Liver (tissue), 8 donors: ENCODE measurements at regions not wholly inside any gene's neighbourhood (a gene's known extent, or its start where the extent isn't known, plus 50 kb on each side); places are given as distances from the start of the nearest gene placed in this dataset.

Source experiments
- DNase-seq: peaks from one replicate; pipeline ENCODE4 v3.0.0-alpha.2; 2017; ENCODE audit warnings: low spot score
- H3K27ac ChIP-seq, 2 donors: one replicate each; pipeline ENCODE4 v1.7.0; 2013; ENCODE audit warnings: inconsistent platforms in 2 of 2, low read length in 2 of 2, control low read depth in 1 of 2, low read depth in 1 of 2, mild to moderate bottlenecking in 1 of 2
- H3K27me3 ChIP-seq, 4 donors: one replicate each; pipeline versions ENCODE4 v1.6.1 to v1.7.0; 2013; ENCODE audit warnings: low read length in 3 of 4, inconsistent platforms in 1 of 4, mild to moderate bottlenecking in 1 of 4, moderate library complexity in 1 of 4; ENCODE audit not compliant: control insufficient read depth in 4 of 4, insufficient read depth in 4 of 4
- H3K36me3 ChIP-seq, 4 donors: one replicate each; pipeline versions ENCODE4 v1.6.1 to v1.7.0; 2013; ENCODE audit warnings: low read length in 3 of 4, mild to moderate bottlenecking in 3 of 4, low read depth in 1 of 4, moderate library complexity in 1 of 4; ENCODE audit not compliant: control insufficient read depth in 4 of 4, insufficient read depth in 3 of 4
- H3K4me1 ChIP-seq, 4 donors: one replicate each; pipeline versions ENCODE4 v1.6.1 to v1.7.0; 2013; ENCODE audit warnings: low read length in 3 of 4, mild to moderate bottlenecking in 3 of 4, moderate library complexity in 1 of 4; ENCODE audit not compliant: control insufficient read depth in 4 of 4, insufficient read depth in 4 of 4
- H3K4me3 ChIP-seq, 3 donors: one replicate each; pipeline versions ENCODE4 v1.6.1 to v1.7.0; 2013; ENCODE audit warnings: low read length in 3 of 3, control low read depth in 1 of 3, low read depth in 1 of 3, mild to moderate bottlenecking in 1 of 3
- H3K9ac ChIP-seq, 2 donors: one replicate each; pipeline ENCODE4 v1.7.0; 2013; ENCODE audit warnings: low read length in 2 of 2, mild to moderate bottlenecking in 2 of 2, moderate library complexity in 2 of 2, control low read depth in 1 of 2, low read depth in 1 of 2
- H3K9me3 ChIP-seq, 4 donors: one replicate each; pipeline versions ENCODE4 v1.6.1 to v1.7.0; 2013; ENCODE audit warnings: low read length in 3 of 4; ENCODE audit not compliant: control insufficient read depth in 4 of 4
- ATF3 ChIP-seq: IDR thresholded peaks from 2 replicates; pipeline ENCODE4 v1.6.1; 2016; ENCODE audit warnings: antibody characterized with exemption
- CTCF ChIP-seq: fragments of 150-350 bp; IDR thresholded peaks from 2 replicates; pipeline ENCODE4 v1.5.1; 2017; ENCODE audit warnings: improper control_type of control experiment, low read depth, low read length; ENCODE audit not compliant: missing input control
- EGR1 ChIP-seq, 2 donors: IDR thresholded peaks; 2 replicates each; pipeline ENCODE4 v1.6.1; 2016 to 2018; ENCODE audit warnings: antibody characterized with exemption in 2 of 2, low read depth in 2 of 2
- FOXA1 ChIP-seq: IDR thresholded peaks from 2 replicates; pipeline ENCODE4 v1.6.1; 2016; ENCODE audit warnings: antibody characterized with exemption
- FOXA2 ChIP-seq: IDR thresholded peaks from 2 replicates; pipeline ENCODE4 v1.6.1; 2016; ENCODE audit warnings: antibody characterized with exemption
- GABPA ChIP-seq, 2 donors: IDR thresholded peaks in 1 of 2; conservative IDR thresholded peaks in 1 of 2; 2 replicates each; pipeline ENCODE4 v1.6.1; 2016; ENCODE audit warnings: antibody characterized with exemption in 2 of 2, mild to moderate bottlenecking in 1 of 2, moderate library complexity in 1 of 2
- HNF4A ChIP-seq, 2 donors: conservative IDR thresholded peaks; 2 replicates each; pipeline ENCODE4 v1.6.1; 2016; ENCODE audit warnings: antibody characterized with exemption in 2 of 2, mild to moderate bottlenecking in 2 of 2
- HNF4G ChIP-seq: IDR thresholded peaks from 2 replicates; pipeline ENCODE4 v1.6.1; 2016; ENCODE audit warnings: antibody characterized with exemption
- JUND ChIP-seq, 2 donors: IDR thresholded peaks; 2 replicates each; pipeline ENCODE4 v1.6.1; 2016; ENCODE audit warnings: antibody characterized with exemption in 2 of 2
- MAX ChIP-seq: IDR thresholded peaks from 2 replicates; pipeline ENCODE4 v1.6.1; 2016; ENCODE audit warnings: antibody characterized with exemption
- NR2F2 ChIP-seq: IDR thresholded peaks from 2 replicates; pipeline ENCODE4 v1.6.1; 2016; ENCODE audit warnings: antibody characterized with exemption
- RAD21 ChIP-seq, 2 donors: IDR thresholded peaks; 2 replicates each; pipeline ENCODE4 v1.6.1; 2016; ENCODE audit warnings: antibody characterized with exemption in 2 of 2, mild to moderate bottlenecking in 2 of 2
- REST ChIP-seq: IDR thresholded peaks from 2 replicates; pipeline ENCODE4 v1.6.1; 2016; ENCODE audit warnings: antibody characterized with exemption, mild to moderate bottlenecking
- RXRA ChIP-seq, 2 donors: IDR thresholded peaks; 2 replicates each; pipeline ENCODE4 v1.6.1; 2017 to 2018; ENCODE audit warnings: antibody characterized with exemption in 2 of 2, mild to moderate bottlenecking in 1 of 2
- SP1 ChIP-seq: IDR thresholded peaks from 2 replicates; pipeline ENCODE4 v1.6.1; 2018; ENCODE audit warnings: antibody characterized with exemption, mild to moderate bottlenecking
- TAF1 ChIP-seq: conservative IDR thresholded peaks from 2 replicates; pipeline ENCODE4 v1.6.1; 2016; ENCODE audit warnings: antibody characterized with exemption, mild to moderate bottlenecking
- YY1 ChIP-seq: IDR thresholded peaks from 2 replicates; pipeline ENCODE4 v1.6.1; 2016; ENCODE audit warnings: antibody characterized with exemption, mild to moderate bottlenecking
- ZBTB33 ChIP-seq: IDR thresholded peaks from 2 replicates; pipeline ENCODE4 v1.6.1; 2016; ENCODE audit warnings: antibody characterized with exemption
- WGBS: extraction: QIAGEN DNeasy Blood & Tissue Kit; methylation state at CpG from one replicate; pipeline ENCODE4 v1.1.7; 2013; 5-methylcytosine and 5-hydroxymethylcytosine counted together
- donor health status: healthy.
- donor health status: healthy.
- donor health status: healthy.
- donor health status: healthy.
- donor health status: healthy.

GRCh38 chr5:121497176-121497575 is 354.5 kb upstream of the FTMT start:
- no peaks in the 10 kb centered on the region for H3K4me1 ChIP-seq
- WGBS = 62% methylated on average over 1 of the region's 1 CpG
- H3K9ac ChIP-seq = no peak overlapping the region
- no peak overlapping the region for H3K27ac ChIP-seq
- no peak overlapping the region for H3K4me3 ChIP-seq
- no peak for TF ChIP-seq CTCF
- no peak for TF ChIP-seq FOXA1
- no peak for TF ChIP-seq HNF4G
- no peak for TF ChIP-seq FOXA2
- no peak for TF ChIP-seq RXRA (IDR thresholded peaks at IDR 0.05)
- TF ChIP-seq GABPA (IDR thresholded peaks at IDR 0.05 in 1 of 2, conservative IDR thresholded peaks at IDR 0.05 in 1 of 2) = no peak
- TF ChIP-seq JUND (IDR thresholded peaks at IDR 0.05) = no peak
- no peak for TF ChIP-seq TAF1
- TF ChIP-seq YY1 = no peak
- TF ChIP-seq ZBTB33 = no peak
- no peak for TF ChIP-seq MAX
- TF ChIP-seq SP1 = no peak
- TF ChIP-seq NR2F2 = no peak
- TF ChIP-seq EGR1 (IDR thresholded peaks at IDR 0.05; ENCODE audit: low read depth in 2 of 2) = no peak
- no peak for TF ChIP-seq RAD21 (IDR thresholded peaks at IDR 0.05)
- TF ChIP-seq HNF4A (conservative IDR thresholded peaks at IDR 0.05) = no peak
- no peak for TF ChIP-seq ATF3
- no peaks in the 10 kb centered on the region for H3K27me3 ChIP-seq
- DNase-seq = no peak
- no peaks in the 10 kb centered on the region for H3K9me3 ChIP-seq
- H3K36me3 ChIP-seq = no peaks in the 10 kb centered on the region

- no peak for TF ChIP-seq SP1
- no peak for TF ChIP-seq FOXA2
- no peak for TF ChIP-seq MAX
- no peak for TF ChIP-seq GABPA (IDR thresholded peaks at IDR 0.05 in 1 of 2, conservative IDR thresholded peaks at IDR 0.05 in 1 of 2)
- TF ChIP-seq JUND (IDR thresholded peaks at IDR 0.05) = no peak
- no peak for TF ChIP-seq HNF4A (conservative IDR thresholded peaks at IDR 0.05)
- no peak for TF ChIP-seq NR2F2
- no peak for TF ChIP-seq EGR1 (IDR thresholded peaks at IDR 0.05; ENCODE audit: low read depth in 2 of 2)
- no peak for TF ChIP-seq HNF4G
- TF ChIP-seq FOXA1 = no peak
- no peak for TF ChIP-seq TAF1
- TF ChIP-seq ATF3 = no peak
- no peak for TF ChIP-seq ZBTB33
- TF ChIP-seq CTCF = no peak
- TF ChIP-seq RAD21 (IDR thresholded peaks at IDR 0.05) = no peak
- TF ChIP-seq YY1 = no peak
- TF ChIP-seq REST = no peak
- no peak for TF ChIP-seq RXRA (IDR thresholded peaks at IDR 0.05)
- H3K4me3 ChIP-seq = no peak overlapping the region
- H3K9me3 ChIP-seq = no peaks in the 10 kb centered on the region
- no peaks in the 10 kb centered on the region for H3K27me3 ChIP-seq
- DNase-seq = no peak
- no peaks in the 10 kb centered on the region for H3K4me1 ChIP-seq
- H3K27ac ChIP-seq = no peak overlapping the region
- H3K36me3 ChIP-seq = no peaks in the 10 kb centered on the region
- H3K9ac ChIP-seq = no peak overlapping the region
- WGBS = 74% methylated on average over 2 of the region's 2 CpGs
These were observed 351.4 kb upstream of the FTMT start for GRCh38 chr5:121500310-121500709.
